MM.1S (cell line): ENCODE measurements at regions not wholly inside any gene's neighbourhood (a gene's known extent, or its start where the extent isn't known, plus 50 kb on each side); places are given as distances from the start of the nearest gene placed in this dataset.

Source experiments
- DNase-seq: peaks from one replicate; pipeline ENCODE4 v3.0.0-alpha.2; 2015
- H2AFZ ChIP-seq: fragments of 300-600 bp; sonication (generic); 2 replicates; pipeline ENCODE4 v1.6.0; 2016; ENCODE audit warnings: antibody characterized with exemption, low read length
- H3F3A ChIP-seq: fragments of 300-600 bp; sonication (generic); 2 replicates; pipeline ENCODE4 v1.6.1; 2016; ENCODE audit warnings: mild to moderate bottlenecking, antibody characterized with exemption, low read length, moderate library complexity, mixed read lengths; ENCODE audit not compliant: insufficient read depth
- H3K27ac ChIP-seq: fragments of 300-600 bp; sonication (generic); 2 replicates; pipeline ENCODE4 v1.5.1; 2016; ENCODE audit warnings: mild to moderate bottlenecking, low read length
- H3K27me3 ChIP-seq: fragments of 300-600 bp; sonication (generic); replicated peaks from 2 replicates; pipeline ENCODE4 v1.6.0; 2016; ENCODE audit warnings: low read length; ENCODE audit not compliant: insufficient read depth
- H3K36me3 ChIP-seq: fragments of 300-600 bp; sonication (generic); replicated peaks from 2 replicates; pipeline ENCODE4 v1.6.1; 2016; ENCODE audit warnings: mild to moderate bottlenecking, low read length, mixed read lengths; ENCODE audit not compliant: insufficient read depth
- H3K4me1 ChIP-seq: fragments of 300-600 bp; sonication (generic); 2 replicates; pipeline ENCODE4 v1.6.1; 2016; ENCODE audit warnings: low read length, mixed read lengths
- H3K4me2 ChIP-seq: fragments of 300-600 bp; sonication (generic); 2 replicates; pipeline ENCODE4 v1.6.0; 2016; ENCODE audit warnings: low read depth, low read length
- H3K4me3 ChIP-seq: fragments of 300-600 bp; sonication (generic); 2 replicates; pipeline ENCODE4 v1.5.1; 2016; ENCODE audit warnings: low read length, mixed read lengths
- H3K79me2 ChIP-seq: fragments of 300-600 bp; sonication (generic); 2 replicates; pipeline ENCODE4 v1.6.1; 2016; ENCODE audit warnings: mixed run types, low read length, mixed read lengths
- H3K9ac ChIP-seq: fragments of 300-600 bp; sonication (generic); 2 replicates; pipeline ENCODE4 v1.6.1; 2016; ENCODE audit warnings: low read length, mixed read lengths
- H3K9me2 ChIP-seq: fragments of 300-600 bp; sonication (generic); replicated peaks from 2 replicates; pipeline ENCODE4 v1.6.1; 2016; ENCODE audit warnings: mild to moderate bottlenecking, low read length, mixed read lengths; ENCODE audit not compliant: insufficient read depth
- H3K9me3 ChIP-seq: fragments of 300-600 bp; sonication (generic); replicated peaks from 2 replicates; pipeline ENCODE4 v1.6.1; 2016; ENCODE audit warnings: mild to moderate bottlenecking, low read length, mixed read lengths; ENCODE audit not compliant: insufficient read depth
- H4K20me1 ChIP-seq: fragments of 300-600 bp; sonication (generic); 2 replicates; pipeline ENCODE4 v1.6.1; 2016; ENCODE audit warnings: mild to moderate bottlenecking, low read length, moderate library complexity, mixed read lengths; ENCODE audit not compliant: insufficient read depth
- CTCF ChIP-seq: fragments of 300-600 bp; sonication (generic); IDR thresholded peaks from 2 replicates; pipeline ENCODE4 v1.5.1; 2016; ENCODE audit warnings: antibody characterized with exemption, low read length, mixed read lengths
- EZH2 ChIP-seq: fragments of 300-600 bp; sonication (generic); optimal IDR thresholded peaks from 2 replicates; pipeline ENCODE3; 2017; ENCODE audit warnings: low read depth, mild to moderate bottlenecking, antibody characterized with exemption, low read length, mixed read lengths
- EZH2phosphoT487 ChIP-seq: fragments of 300-600 bp; sonication (generic); IDR thresholded peaks from 2 replicates; pipeline ENCODE4 v1.6.1; 2018; ENCODE audit warnings: antibody characterized with exemption, low read length

- H3K27me3 ChIP-seq: no peaks in the 10 kb centered on the region
- no peaks in the 10 kb centered on the region for H3F3A ChIP-seq
- H3K36me3 ChIP-seq: no peaks in the 10 kb centered on the region
- H3K4me1 ChIP-seq: no peaks in the 10 kb centered on the region
- H3K27ac ChIP-seq: no peak overlapping the region
- H3K9me2 ChIP-seq: no peaks in the 10 kb centered on the region; the same call in 1 of the 2 replicates
- no peaks in the 10 kb centered on the region for H3K79me2 ChIP-seq
- DNase-seq: no peak
- no peak overlapping the region for H3K9ac ChIP-seq
- no peak overlapping the region for H2AFZ ChIP-seq
- H3K4me2 ChIP-seq: no peak overlapping the region
- TF ChIP-seq EZH2 (no peak), EZH2phosphoT487 (no peak), CTCF (no peak)
- H3K9me3 ChIP-seq: no peaks in the 10 kb centered on the region
- H4K20me1 ChIP-seq: no peaks in the 10 kb centered on the region
- no peak overlapping the region for H3K4me3 ChIP-seq
Observed at GRCh38 chr1:193631306-193631705, 444.9 kb upstream of the B3GALT2 start.

GRCh38 chr1:193629875-193630274 is 443.5 kb upstream of the B3GALT2 start:
- Histone ChIP-seq H3K9ac (no peak overlapping the region), H3K9me2 (no peaks in the 10 kb centered on the region), H3K27ac (no peak overlapping the region), H3K27me3 (no peaks in the 10 kb centered on the region), H3K9me3 (no peaks in the 10 kb centered on the region), H3K4me2 (no peak overlapping the region), H3K4me1 (no peaks in the 10 kb centered on the region), H2AFZ (no peak overlapping the region), H3K4me3 (no peak overlapping the region), H3K79me2 (no peaks in the 10 kb centered on the region), H3K36me3 (no peaks in the 10 kb centered on the region), H3F3A (no peaks in the 10 kb centered on the region), H4K20me1 (no peaks in the 10 kb centered on the region)
- TF ChIP-seq CTCF (no peak), EZH2phosphoT487 (no peak), EZH2 (no peak)
- DNase-seq: no peak

DNA sequence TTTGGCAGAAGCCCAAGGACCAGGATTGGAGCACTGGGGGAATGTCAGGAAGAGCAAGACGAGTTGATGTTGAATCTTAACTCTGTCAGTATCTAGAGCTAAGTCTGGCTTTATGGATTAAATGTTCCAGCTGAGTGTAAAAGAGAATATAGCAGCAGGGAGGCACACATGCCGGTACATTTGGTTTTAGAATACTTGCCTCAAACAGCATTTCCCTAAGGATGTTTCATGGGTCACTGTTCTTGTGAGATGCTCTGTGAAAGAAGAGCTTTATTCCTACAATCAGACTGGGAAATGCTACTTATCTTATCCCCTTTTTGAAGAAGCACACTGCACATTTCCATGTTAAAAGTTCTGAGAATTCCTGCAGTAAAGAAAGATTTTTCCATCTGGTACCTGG is 440.3 kb upstream of the B3GALT2 start:
- Histone ChIP-seq H4K20me1 (no peaks in the 10 kb centered on the region), H3K4me1 (no peaks in the 10 kb centered on the region), H3K36me3 (no peaks in the 10 kb centered on the region), H2AFZ (no peak overlapping the region), H3K4me3 (no peak overlapping the region), H3K9me3 (no peaks in the 10 kb centered on the region), H3K79me2 (no peaks in the 10 kb centered on the region), H3K4me2 (no peak overlapping the region), H3F3A (no peaks in the 10 kb centered on the region), H3K27me3 (no peaks in the 10 kb centered on the region), H3K27ac (no peak overlapping the region), H3K9ac (no peak overlapping the region), H3K9me2 (no peaks in the 10 kb centered on the region)
- DNase-seq: no peak
- TF ChIP-seq EZH2: no peak
- no peak for TF ChIP-seq EZH2phosphoT487
- TF ChIP-seq CTCF: no peak
